H9 (cell line): ENCODE measurements at regions not wholly inside any gene's neighbourhood (a gene's known extent, or its start where the extent isn't known, plus 50 kb on each side); places are given as distances from the start of the nearest gene placed in this dataset.

Source experiments
- DNase-seq: peaks from one replicate; pipeline ENCODE4 v3.0.0-alpha.2; 2017
- H2AFZ ChIP-seq: one replicate; pipeline ENCODE4 v1.6.1; 2013; ENCODE audit warnings: mild to moderate bottlenecking, low read length, control low read depth, moderate library complexity
- H2AK5ac ChIP-seq: 2 replicates; pipeline ENCODE4 v1.6.1; 2013; ENCODE audit warnings: low read length, control low read depth, mixed read lengths; ENCODE audit not compliant: insufficient read length
- H2BK120ac ChIP-seq: one replicate; pipeline ENCODE4 v1.6.1; 2013; ENCODE audit warnings: low read depth, mild to moderate bottlenecking, low read length, control low read depth, inconsistent platforms; ENCODE audit not compliant: poor library complexity, severe bottlenecking
- H2BK12ac ChIP-seq: 2 replicates; pipeline ENCODE4 v1.6.1; 2013; ENCODE audit warnings: low read length, control low read depth, mixed read lengths, low read depth; ENCODE audit not compliant: insufficient read length
- H2BK15ac ChIP-seq: 2 replicates; pipeline ENCODE4 v1.6.1; 2013; ENCODE audit warnings: low read depth, low read length, control low read depth
- H2BK20ac ChIP-seq: one replicate; pipeline ENCODE4 v1.6.1; 2013; ENCODE audit warnings: low read depth, mild to moderate bottlenecking, low read length, control low read depth, inconsistent platforms; ENCODE audit not compliant: poor library complexity, severe bottlenecking
- H2BK5ac ChIP-seq: 2 replicates; pipeline ENCODE4 v1.6.1; 2013; ENCODE audit warnings: low read length, control low read depth, mixed read lengths; ENCODE audit not compliant: insufficient read length
- H3K14ac ChIP-seq: 2 replicates; pipeline ENCODE4 v1.6.1; 2013; ENCODE audit warnings: low read length, control low read depth; ENCODE audit not compliant: insufficient read depth
- H3K18ac ChIP-seq: 2 replicates; pipeline ENCODE4 v1.6.1; 2013; ENCODE audit warnings: low read depth, mild to moderate bottlenecking, mixed read lengths, low read length, control low read depth; ENCODE audit not compliant: insufficient read length
- H3K23ac ChIP-seq: 2 replicates; pipeline ENCODE4 v1.6.1; 2013; ENCODE audit warnings: low read length, control low read depth, mixed read lengths, low read depth; ENCODE audit not compliant: insufficient read length
- H3K23me2 ChIP-seq: 2 replicates; pipeline ENCODE4 v1.6.1; 2013; ENCODE audit warnings: low read depth, mild to moderate bottlenecking, mixed read lengths, low read length, control low read depth; ENCODE audit not compliant: insufficient read length, poor library complexity, severe bottlenecking
- H3K27ac ChIP-seq: 2 replicates; pipeline ENCODE4 v1.5.1; 2013; ENCODE audit warnings: low read length, control low read depth, mixed read lengths, low read depth; ENCODE audit not compliant: insufficient read length
- H3K27me3 ChIP-seq: 2 replicates; pipeline ENCODE4 v1.6.1; 2013; ENCODE audit warnings: low read length, control low read depth, inconsistent platforms; ENCODE audit not compliant: insufficient read depth
- H3K4ac ChIP-seq: 2 replicates; pipeline ENCODE4 v1.6.1; 2013; ENCODE audit warnings: low read depth, mild to moderate bottlenecking, control low read depth, inconsistent platforms, low read length, moderate library complexity
- H3K4me1 ChIP-seq: 2 replicates; pipeline ENCODE4 v1.6.1; 2013; ENCODE audit warnings: low read length, control low read depth, inconsistent platforms; ENCODE audit not compliant: insufficient read depth
- H3K4me2 ChIP-seq: 2 replicates; pipeline ENCODE4 v1.6.1; 2013; ENCODE audit warnings: low read length, control low read depth, mixed read lengths; ENCODE audit not compliant: insufficient read length, insufficient read depth
- H3K56ac ChIP-seq: 2 replicates; pipeline ENCODE4 v1.6.1; 2013; ENCODE audit warnings: low read depth, mild to moderate bottlenecking, mixed read lengths, low read length, control low read depth; ENCODE audit not compliant: insufficient read length
- H3K79me1 ChIP-seq: 2 replicates; pipeline ENCODE4 v1.6.1; 2013; ENCODE audit warnings: low read depth, mild to moderate bottlenecking, moderate library complexity, low read length, control low read depth, inconsistent platforms; ENCODE audit not compliant: insufficient read depth, poor library complexity, severe bottlenecking
- H3K79me2 ChIP-seq: 2 replicates; pipeline ENCODE4 v1.6.1; 2013; ENCODE audit warnings: low read length, control low read depth, inconsistent platforms; ENCODE audit not compliant: insufficient read depth
- H3K9ac ChIP-seq: 2 replicates; pipeline ENCODE4 v1.6.1; 2013; ENCODE audit warnings: low read length, control low read depth, mixed read lengths; ENCODE audit not compliant: insufficient read length; ENCODE audit errors: extremely low read depth
- H3K9me3 ChIP-seq: one replicate; pipeline ENCODE4 v1.6.1; 2013; ENCODE audit warnings: low read depth, low read length, inconsistent platforms; ENCODE audit not compliant: control insufficient read depth
- H3T11ph ChIP-seq: one replicate; pipeline ENCODE4 v1.6.1; 2013; ENCODE audit warnings: mild to moderate bottlenecking, low read length, control low read depth, inconsistent platforms
- H4K20me1 ChIP-seq: one replicate; pipeline ENCODE4 v1.6.1; 2013; ENCODE audit not compliant: control insufficient read depth, insufficient read length, insufficient read depth
- H4K5ac ChIP-seq: 2 replicates; pipeline ENCODE4 v1.6.1; 2013; ENCODE audit warnings: low read depth, mild to moderate bottlenecking, mixed read lengths, low read length, control low read depth; ENCODE audit not compliant: insufficient read length
- H4K8ac ChIP-seq: replicated peaks from 2 replicates; pipeline ENCODE4 v1.6.1; 2013; ENCODE audit warnings: low read length, control low read depth, mixed read lengths, low read depth; ENCODE audit not compliant: insufficient read length
- H4K91ac ChIP-seq: 2 replicates; pipeline ENCODE4 v1.6.1; 2013; ENCODE audit warnings: low read depth, mild to moderate bottlenecking, moderate library complexity, mixed read lengths, low read length, control low read depth; ENCODE audit not compliant: insufficient read length
- H3K27ac Mint-ChIP-seq, 3 experiments: 2 replicates in 2 of 3; 3 replicates in 1 of 3; pipeline ENCODE4 v1.8.0; 2020 to 2021; ENCODE audit warnings: mixed read lengths in 3 of 3, mild to moderate bottlenecking in 1 of 3, moderate library complexity in 1 of 3
- H3K27me3 Mint-ChIP-seq: 2 replicates; pipeline ENCODE4 v1.8.0; 2021; ENCODE audit warnings: low read depth, mild to moderate bottlenecking, moderate library complexity, mixed read lengths
- H3K36me3 Mint-ChIP-seq, 3 experiments: 2 replicates in 2 of 3; 3 replicates in 1 of 3; pipeline ENCODE4 v1.8.0; 2020 to 2021; ENCODE audit warnings: low read depth in 3 of 3, mixed read lengths in 3 of 3; ENCODE audit not compliant: insufficient read depth in 1 of 3
- H3K4me1 Mint-ChIP-seq, 2 experiments: 2 replicates each; pipeline ENCODE4 v1.8.0; 2020; ENCODE audit warnings: mixed read lengths in 2 of 2
- H3K4me3 Mint-ChIP-seq, 2 experiments: 2 replicates in 1 of 2; 3 replicates in 1 of 2; pipeline ENCODE4 v1.8.0; 2020 to 2021; ENCODE audit warnings: mild to moderate bottlenecking in 2 of 2, mixed read lengths in 2 of 2, moderate library complexity in 1 of 2
- H3K9me3 Mint-ChIP-seq, 2 experiments: 2 replicates in 1 of 2; 3 replicates in 1 of 2; pipeline ENCODE4 v1.8.0; 2020; ENCODE audit warnings: mild to moderate bottlenecking in 2 of 2, mixed read lengths in 2 of 2, moderate library complexity in 1 of 2
- WGBS: extraction: QIAGEN DNeasy Blood & Tissue Kit; methylation state at CpG from one replicate; pipeline ENCODE4 v1.1.7; 2013; ENCODE audit warnings: missing lambda C conversion rate, low lambda C conversion rate, mixed read lengths; ENCODE audit not compliant: insufficient read length; ENCODE audit errors: extremely low coverage; 5-methylcytosine and 5-hydroxymethylcytosine counted together
- TF ChIP-seq, protein P1 (sequence below): fragments of 200-600 bp; sonication (generic); conservative IDR thresholded peaks from 3 replicates; pipeline ENCODE4 v1.8.0; 2021; ENCODE audit warnings: antibody characterized with exemption, mild to moderate bottlenecking

DNA sequence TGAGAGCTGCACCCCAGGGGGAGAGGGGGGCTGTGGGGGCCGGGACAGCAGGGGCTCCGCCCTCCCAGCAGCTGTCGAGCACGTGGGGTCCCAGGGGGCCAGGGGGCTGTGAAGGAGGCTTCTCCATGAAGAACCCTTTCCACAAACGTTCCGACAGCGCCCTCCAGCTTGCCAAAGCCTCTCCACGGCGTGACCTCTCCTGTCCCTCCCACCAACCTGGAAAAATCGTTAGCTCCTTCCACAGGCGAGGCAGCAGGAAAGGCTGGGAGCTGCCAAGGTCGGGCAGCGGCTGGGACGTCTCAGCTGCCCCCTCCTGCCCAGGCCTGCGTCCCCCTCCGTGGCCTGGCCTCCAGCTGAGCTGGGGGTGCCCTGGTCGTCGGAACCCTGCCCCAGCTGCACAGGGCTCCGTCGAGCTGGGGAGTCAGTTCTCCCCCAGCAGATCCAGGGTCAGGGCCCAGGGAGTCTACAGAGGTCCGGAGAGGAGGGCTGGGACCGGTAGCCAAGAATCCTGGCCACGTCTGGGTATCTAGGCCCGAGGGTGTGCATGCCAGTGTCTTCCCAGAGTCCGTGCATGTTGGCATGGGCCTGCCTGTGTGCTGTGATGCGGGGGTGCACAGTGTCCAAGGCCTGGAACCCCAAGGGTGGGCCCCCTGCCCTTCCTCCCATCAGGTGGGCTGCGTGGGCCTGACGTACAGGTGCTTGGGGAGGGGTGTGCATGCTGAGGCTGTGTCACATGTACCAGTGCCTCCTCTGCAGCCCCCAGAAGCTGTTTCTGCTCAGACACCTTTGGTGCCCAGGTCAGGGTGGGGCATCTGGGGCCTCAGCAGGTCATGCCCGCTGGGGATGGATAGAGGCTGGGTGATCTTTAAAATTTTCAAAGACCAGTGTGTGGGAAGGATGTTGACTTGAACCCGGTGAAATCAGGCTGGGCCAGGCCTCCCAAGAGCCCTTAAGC is 66.5 kb downstream of the UNCX start:
- no peaks in the 10 kb centered on the region for H3K9me3 Mint-ChIP-seq
- H4K20me1 ChIP-seq, result no peaks in the 10 kb centered on the region
- H3K23ac ChIP-seq, result no peak overlapping the region
- no CpG with 5 or more reads among the region's 30 CpGs for WGBS
- H3K27ac ChIP-seq, result no peak overlapping the region
- H3K4me1 ChIP-seq, result no peaks in the 10 kb centered on the region
- no peak overlapping the region for H2BK20ac ChIP-seq
- H2AFZ ChIP-seq, result no peak overlapping the region
- no peak overlapping the region for H4K5ac ChIP-seq
- no peak overlapping the region for H2BK120ac ChIP-seq
- no peak overlapping the region for H2BK12ac ChIP-seq
- no peaks in the 10 kb centered on the region; the same call in none of the 2 replicates for H3K27me3 Mint-ChIP-seq
- TF ChIP-seq, protein P1, sequence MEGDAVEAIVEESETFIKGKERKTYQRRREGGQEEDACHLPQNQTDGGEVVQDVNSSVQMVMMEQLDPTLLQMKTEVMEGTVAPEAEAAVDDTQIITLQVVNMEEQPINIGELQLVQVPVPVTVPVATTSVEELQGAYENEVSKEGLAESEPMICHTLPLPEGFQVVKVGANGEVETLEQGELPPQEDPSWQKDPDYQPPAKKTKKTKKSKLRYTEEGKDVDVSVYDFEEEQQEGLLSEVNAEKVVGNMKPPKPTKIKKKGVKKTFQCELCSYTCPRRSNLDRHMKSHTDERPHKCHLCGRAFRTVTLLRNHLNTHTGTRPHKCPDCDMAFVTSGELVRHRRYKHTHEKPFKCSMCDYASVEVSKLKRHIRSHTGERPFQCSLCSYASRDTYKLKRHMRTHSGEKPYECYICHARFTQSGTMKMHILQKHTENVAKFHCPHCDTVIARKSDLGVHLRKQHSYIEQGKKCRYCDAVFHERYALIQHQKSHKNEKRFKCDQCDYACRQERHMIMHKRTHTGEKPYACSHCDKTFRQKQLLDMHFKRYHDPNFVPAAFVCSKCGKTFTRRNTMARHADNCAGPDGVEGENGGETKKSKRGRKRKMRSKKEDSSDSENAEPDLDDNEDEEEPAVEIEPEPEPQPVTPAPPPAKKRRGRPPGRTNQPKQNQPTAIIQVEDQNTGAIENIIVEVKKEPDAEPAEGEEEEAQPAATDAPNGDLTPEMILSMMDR, result no peak
- H3K9me3 ChIP-seq, result no peaks in the 10 kb centered on the region
- no peak overlapping the region for H3K27ac Mint-ChIP-seq
- H3K14ac ChIP-seq, result no peak overlapping the region
- H3K4me3 Mint-ChIP-seq, result no peak overlapping the region
- no peaks in the 10 kb centered on the region for H3K23me2 ChIP-seq
- H2BK15ac ChIP-seq, result no peak overlapping the region
- no peak overlapping the region for H4K8ac ChIP-seq
- no peak overlapping the region for H3K56ac ChIP-seq
- H3K36me3 Mint-ChIP-seq, result no peaks in the 10 kb centered on the region
- no peak overlapping the region for H2AK5ac ChIP-seq
- no peaks in the 10 kb centered on the region for H3K27me3 ChIP-seq
- no peak overlapping the region for H3K9ac ChIP-seq
- H3K4me1 Mint-ChIP-seq, result peaks cover 0 to 2% of the 10 kb centered on the region in 2 experiments; a peak in 1 of 4 replicates
- H3K79me1 ChIP-seq, result no peaks in the 10 kb centered on the region
- H3K4ac ChIP-seq, result no peak overlapping the region
- no peak overlapping the region for H3T11ph ChIP-seq
- H2BK5ac ChIP-seq, result no peak overlapping the region
- H3K4me2 ChIP-seq, result no peak overlapping the region
- H4K91ac ChIP-seq, result no peak overlapping the region
- H3K18ac ChIP-seq, result no peak overlapping the region
- no peak for DNase-seq
- no peaks in the 10 kb centered on the region for H3K79me2 ChIP-seq
